Inferior parietal cortex (tissue), 1 donor: ENCODE measurements at regions not wholly inside any gene's neighbourhood (a gene's known extent, or its start where the extent isn't known, plus 50 kb on each side); places are given as distances from the start of the nearest gene placed in this dataset.
"Not testable (repeated sequence)": the region's sequence is repeated elsewhere in the genome, so short reads cannot be mapped to it uniquely, and the experiment has no call there.

Source experiments
- DNase-seq: peaks from one replicate; pipeline ENCODE4 v3.0.0-alpha.2; 2016; ENCODE audit errors: extremely low spot score

DNA sequence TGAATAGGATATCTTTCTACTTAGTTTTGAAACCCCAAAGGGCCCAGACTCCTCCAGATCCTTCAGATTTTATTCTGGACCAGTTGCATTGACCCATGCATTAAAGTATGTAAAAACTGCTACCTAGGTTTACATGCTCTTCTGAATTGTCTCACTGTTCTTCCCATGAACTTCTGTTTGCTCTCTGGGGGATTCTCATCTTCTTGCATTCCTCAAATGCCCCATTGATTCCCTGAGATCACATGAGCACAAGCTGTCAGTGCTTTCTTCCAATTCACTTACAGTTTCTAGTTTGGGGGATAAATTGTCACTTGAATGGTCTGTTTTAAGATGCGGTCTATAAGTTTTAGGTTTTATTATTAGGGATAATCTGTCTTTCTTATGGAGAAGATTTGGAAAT, 188.9 kb upstream of the KIF2B start:
- DNase-seq = no peak

DNA sequence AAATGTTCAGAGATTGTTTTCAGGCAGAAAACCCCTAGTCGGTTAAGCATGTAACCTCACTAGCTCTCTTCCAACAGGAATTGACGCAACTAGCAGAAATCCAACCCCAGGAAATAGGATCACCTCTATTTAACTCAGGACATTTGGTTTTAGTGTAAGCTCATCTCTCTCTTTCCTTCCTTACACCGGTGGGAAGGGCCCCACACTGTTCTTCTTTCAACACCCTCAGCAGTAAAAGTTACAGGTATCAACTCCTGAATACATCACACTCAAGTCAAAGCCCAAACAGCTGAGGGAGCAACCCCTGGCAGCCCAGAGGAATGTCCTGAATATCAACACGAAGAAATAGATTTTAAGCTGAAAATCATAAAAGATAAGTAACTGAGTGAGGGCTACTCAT, 191.2 kb upstream of the KIF2B start:
- DNase-seq = no peak

DNA sequence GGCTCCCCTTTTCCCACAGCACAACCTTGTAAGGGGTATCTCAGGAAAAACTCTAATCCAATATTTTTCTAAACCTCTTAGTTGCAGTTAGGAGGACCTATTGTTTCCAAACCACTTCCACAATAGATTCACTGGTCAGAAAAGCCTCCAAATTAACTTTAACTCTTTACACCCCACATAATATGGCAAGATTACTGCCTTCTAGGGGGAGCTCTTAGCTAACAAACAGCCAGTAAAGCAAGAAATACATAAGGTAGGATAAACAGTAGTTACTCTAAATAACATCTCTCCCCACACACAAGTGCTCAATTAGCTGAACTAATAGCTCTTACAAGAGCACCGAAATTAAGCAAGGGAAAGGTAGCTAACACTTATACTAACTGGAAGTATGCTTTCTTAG, 192.1 kb upstream of the KIF2B start:
- DNase-seq = no peak

DNA sequence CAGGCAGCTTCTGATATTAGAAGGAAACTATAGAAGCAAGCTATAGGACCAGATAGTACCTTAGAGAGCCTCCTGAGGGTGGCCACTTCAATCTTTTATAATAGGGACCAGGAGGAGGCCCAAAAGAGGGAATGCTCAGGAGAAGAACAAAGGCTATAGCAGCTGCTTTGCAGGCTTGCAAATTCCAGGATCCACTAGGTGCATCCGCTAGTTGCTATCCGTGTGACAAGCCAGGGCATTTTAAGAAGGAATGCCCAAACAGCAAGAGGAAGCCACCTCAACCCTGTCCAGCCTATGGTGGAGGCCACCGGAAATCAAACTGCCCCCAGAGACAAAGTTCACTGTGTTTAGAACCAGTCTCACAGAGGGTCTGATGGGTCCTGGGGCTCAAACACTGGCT, 192.6 kb upstream of the KIF2B start:
- DNase-seq = no peak

DNA sequence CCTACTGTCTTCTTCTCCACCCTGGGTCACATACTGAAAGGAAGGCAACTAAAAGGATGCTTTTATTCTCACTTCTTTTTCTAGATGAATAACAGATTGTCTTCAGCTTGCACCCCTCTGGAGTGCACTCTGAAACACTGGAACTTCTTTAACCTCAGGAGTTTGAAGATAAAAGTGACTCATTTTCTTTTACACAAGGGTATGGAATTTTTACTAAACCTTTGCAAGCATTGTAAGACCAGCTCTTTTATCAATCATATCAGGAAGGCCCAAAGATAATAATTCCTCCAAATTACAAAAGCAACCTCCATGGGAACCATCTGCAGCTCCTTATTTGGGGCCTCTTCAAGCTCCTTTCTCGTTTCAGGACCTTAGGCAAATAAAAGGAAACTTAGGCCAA, 193.5 kb upstream of the KIF2B start:
- no peak for DNase-seq

DNA sequence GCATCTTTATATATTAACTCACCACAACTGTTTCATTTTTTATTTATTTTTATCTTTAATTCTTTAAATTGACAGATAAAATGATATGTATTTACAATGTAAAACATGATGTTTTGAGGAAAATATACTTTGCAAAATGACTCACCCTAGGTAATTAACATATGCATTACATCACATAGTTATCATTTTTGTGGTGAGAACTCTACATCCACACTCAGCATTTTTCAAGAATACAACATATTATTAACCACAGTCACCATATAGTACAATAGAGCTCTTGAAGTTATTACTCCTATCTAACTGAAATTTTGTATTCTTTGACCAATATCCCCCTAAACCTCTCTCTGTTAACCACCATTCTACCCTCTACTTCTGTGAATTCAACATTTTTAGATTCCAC, 194.7 kb upstream of the KIF2B start:
- DNase-seq = no peak

DNA sequence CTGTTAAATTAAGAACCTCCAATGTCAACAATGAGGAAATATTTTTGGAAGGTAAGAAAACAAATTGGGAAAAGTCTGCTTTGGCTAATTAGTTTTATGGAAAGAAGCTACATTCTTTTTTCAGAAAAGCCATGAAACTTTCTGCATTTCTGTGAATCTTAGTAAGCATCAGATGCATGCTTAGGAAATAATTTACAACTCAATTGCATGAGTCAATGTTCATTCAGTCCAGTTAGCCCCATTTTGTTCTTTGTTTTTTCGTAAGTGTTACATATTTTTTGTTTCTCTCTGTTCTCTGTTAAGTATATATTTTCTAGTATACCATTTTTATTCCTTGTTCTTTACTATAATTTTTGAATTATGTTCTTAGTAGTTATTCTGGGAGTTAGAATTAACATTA, 195.2 kb upstream of the KIF2B start:
- no peak for DNase-seq

DNA sequence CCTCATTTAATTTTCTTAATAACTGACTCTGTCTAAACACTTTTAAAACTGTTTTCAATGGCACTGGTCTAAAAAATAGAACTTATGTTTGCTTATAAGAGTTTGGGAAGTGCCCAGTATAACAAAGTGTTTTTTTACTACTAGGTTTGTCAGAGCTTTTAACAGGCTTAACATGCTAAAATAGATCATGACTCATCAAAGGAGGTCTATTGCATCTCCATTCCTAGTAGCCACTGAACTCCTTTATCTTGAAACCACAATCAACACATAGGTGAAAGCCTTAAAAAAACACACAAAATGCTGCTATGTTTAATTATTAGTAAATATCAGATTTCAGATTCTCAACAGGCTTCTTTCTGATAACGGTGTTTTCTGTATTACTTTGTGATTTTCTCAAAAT, 196.4 kb upstream of the KIF2B start:
- no peak for DNase-seq

DNA sequence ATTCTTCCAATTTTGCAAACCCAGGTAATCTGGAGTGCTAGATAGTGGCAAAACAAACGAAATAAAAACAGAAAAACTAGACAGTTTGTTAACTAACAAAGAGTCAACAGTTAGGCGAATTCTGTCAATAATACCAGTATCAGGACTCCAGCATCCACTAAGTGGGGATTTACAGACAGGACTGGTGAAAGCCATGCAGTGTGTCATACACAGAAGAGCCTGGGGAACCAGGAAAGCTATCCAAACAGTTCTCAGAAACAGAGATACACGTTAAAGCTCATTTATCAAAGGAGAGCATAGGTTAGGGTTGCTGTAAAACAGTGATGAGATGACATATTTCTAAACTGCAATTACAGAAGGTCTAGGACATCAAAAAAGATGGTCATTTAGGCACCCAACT, 203.7 kb upstream of the KIF2B start:
- no peak for DNase-seq

DNA sequence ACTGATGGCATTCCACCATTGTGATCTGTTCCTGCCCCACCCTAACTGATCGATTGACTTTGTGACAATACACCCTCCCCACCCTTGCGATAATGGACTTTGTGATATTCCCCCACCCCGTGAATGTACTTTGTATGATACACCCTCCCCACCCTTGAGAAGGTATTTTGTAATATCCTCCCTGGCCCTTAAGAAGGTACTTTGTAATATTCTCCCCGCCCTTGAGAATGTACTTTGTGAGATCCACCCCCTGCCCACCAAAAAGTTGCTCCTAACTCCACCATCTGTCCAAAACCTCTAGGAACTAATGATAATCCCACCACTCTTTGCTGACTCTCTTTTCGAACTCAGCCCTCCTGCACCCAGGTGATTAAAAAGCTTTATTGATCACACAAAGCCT, 214.5 kb upstream of the KIF2B start:
- DNase-seq = not testable (repeated sequence)

DNA sequence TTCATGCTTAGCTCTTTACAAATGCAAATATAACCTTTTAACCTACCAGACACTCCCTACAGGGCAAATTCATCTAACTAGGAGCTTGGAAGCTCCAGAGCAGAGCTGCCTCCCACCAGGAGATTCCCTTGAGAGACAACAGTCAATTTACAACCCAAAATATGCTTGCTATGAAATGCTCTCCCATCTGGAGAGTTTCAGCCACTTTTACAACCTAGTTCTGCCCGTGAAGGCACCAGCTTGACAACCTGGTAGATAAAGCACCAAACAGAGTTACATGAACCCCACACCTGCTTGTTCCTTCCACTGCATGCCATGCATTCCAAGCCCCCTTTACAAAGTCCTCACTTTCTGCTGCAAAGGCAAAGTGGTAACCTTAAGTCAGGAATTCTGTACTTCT, 215.3 kb upstream of the KIF2B start:
- DNase-seq = no peak

DNA sequence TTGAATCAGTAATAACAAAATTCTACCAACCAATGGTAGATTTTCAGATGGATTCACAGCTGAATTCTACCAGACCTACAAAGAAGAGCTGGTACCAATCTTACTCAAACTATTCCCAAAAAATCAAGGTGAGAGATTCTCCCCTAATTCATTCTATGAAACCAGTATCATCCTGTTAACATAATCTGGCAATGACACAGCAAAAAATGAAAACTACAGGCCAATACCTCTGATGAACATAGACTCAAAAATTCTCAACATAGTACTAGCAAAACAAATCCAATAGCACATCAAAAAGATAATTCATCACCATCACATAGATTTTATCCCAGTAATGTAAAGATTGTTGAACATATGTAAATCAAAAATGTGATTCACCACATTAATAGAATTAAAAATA, 234.4 kb upstream of the KIF2B start:
- DNase-seq = no peak

DNA sequence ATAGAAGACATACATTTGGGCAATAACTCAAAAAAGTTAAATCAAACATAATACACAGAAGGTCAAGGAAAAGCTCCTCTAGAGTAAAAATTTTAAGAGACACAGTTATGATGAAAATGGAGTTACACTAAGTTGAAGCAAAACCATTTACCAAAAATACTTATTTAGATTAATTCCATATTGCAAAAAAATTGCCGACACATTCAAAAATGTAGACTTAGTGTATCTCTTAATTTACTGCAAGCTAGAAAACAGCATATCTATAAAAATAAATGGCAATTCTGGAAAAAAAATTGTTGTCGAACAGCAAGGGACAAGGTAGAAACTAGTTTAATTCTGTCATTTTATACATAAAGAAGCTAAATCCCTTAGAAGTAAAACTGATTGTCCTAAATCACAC, 248.7 kb upstream of the KIF2B start:
- no peak for DNase-seq

DNA sequence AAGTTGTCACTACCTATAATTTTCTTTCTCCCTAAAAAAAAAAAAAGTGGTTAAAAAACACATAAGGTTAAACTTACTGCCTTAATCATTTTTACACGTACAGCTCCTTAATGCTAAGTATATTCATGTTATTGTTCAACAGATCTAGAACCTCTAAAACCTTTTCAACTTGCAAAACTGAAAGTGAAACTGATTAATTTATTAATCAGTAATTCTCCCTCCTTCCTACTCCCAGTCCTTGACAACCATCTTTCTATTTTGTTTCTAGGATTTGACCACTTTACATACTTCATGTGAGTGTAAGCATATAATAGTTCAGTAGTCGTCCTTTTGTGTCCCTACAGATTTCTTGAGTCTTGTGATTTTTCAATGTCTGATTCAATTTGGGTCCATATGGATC, 251.4 kb upstream of the KIF2B start:
- DNase-seq = no peak

DNA sequence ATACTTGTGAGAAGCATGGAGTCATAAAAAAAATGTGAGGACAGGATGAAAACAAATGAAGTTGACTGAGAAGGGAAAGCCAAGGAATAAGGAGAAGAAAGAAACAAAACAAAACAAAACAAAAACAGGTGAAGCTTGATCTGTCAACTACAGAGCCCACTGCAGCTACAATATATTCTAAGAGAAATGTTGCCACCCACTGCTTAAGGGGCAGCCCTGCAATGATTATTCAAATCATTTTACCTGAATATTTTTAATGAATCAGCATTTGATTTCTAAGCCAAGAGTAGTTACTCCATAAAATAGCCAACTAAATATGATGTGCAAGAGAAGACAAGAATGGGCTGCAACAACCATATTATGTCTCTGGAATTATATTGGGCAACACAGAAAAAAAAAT, 252.0 kb upstream of the KIF2B start:
- no peak for DNase-seq

DNA sequence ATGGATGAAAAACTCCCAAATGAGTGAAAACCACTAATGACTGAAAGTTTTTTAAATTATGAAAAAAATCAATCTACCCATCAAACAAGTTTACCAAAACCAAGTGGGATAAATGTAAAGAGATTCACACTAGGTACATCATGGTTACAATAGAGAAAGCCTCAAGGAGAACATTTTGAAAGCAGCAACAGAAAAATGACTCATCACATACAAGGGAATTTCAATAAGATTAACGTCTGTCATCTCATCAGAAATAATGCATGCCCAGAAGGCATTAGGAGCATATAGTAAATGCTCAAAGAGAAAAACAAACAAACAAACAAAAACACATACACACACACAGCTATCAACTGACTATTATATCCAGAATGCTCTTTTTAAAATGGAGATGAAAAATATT, 261.8 kb upstream of the KIF2B start:
- DNase-seq = no peak

DNA sequence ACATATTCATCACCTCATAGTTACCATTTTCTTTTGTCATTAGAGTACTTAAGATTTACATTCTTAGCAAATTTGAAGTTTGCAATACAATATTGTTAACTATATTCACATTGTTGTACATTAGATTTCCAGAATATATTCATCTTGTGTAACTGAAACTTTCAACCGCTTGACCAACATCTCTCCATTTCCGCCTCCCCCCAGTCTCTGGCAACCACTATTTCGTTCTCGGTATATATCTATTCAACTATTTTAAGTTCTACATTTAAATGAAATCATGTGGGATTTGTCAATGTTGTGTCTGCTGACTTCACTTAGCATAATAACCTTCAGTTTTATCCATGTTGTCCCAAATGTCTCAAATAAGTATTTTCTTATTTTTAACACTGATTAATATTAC, 274.5 kb upstream of the KIF2B start:
- DNase-seq = no peak

DNA sequence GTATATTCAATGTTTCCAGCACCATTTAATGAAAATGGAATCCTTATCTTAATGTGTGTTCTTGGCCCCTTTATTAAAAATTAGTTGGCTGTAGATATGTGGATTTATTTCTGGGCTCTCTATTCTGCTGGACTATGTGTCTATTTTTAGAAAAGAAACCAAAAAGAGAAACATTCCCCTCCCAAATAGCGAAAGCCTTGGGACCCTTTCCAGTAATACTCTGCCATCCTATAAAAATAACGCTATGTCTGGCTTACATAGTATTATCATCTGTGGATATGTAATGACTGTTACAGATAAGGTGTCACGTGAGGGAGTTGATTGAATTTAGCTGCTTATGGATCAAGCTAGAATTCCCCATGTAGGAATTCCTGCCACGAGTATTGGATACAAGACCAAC, 279.3 kb upstream of the KIF2B start:
- DNase-seq = no peak

DNA sequence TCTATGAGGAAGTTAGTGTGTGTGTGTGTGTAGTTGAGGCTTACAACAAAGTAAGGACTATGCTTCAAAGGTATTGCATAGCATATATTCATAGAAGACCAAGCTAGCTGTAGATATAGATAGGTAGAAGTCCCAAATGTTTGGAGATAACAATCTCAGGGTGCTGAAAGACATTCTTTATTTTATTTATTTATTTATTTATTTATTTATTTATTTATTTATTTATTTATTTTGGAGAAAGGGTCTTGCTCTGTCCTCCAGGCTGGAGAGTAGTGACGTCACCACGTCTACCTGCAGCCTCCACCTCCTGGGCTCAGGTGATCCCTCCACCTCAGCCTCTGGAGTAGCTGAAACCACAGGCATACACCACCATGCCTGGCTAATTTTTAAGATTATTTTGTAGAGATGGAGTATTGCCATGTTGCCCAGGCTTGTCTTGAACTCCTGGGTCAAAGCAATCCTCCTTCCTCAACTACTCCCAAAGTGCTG, 284.6 kb upstream of the KIF2B start:
- no peak for DNase-seq

DNA sequence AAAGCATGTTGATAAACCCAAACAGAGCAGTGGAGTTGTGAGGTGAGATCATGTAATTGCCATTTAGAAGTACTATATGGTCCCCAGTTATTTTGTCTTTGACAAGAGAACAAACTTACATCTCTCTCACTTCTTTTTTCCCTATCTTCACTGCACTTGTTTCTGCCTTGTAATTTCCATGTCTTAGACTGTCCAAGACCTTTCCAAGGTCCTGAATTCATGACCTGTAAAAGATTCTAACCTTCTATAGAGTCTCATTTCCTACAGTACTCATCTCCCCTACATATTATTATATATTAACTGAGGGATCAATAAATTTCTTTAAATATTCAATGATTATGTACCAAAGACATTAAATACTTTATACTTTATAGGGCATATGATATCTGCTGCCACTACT, 295.3 kb upstream of the KIF2B start:
- DNase-seq = no peak

DNA sequence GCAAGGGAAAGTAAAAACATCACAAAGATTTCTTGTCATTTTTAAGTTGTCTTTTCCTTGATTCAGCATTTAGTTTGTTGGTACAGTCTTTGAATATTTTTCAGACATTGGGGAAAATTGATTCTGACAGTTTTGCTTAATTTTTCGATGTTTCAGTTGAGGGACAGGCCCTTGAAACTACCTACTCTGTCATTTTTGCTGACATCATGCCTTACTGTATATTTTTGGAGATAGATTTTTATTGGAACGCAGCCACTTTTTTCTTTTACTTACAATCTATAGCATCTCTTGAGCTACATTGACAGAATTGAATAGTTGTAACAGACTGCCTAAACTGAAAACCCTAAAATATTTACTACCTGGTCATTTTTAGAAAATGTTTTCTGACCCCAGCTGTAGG, 297.1 kb upstream of the KIF2B start:
- DNase-seq = no peak

DNA sequence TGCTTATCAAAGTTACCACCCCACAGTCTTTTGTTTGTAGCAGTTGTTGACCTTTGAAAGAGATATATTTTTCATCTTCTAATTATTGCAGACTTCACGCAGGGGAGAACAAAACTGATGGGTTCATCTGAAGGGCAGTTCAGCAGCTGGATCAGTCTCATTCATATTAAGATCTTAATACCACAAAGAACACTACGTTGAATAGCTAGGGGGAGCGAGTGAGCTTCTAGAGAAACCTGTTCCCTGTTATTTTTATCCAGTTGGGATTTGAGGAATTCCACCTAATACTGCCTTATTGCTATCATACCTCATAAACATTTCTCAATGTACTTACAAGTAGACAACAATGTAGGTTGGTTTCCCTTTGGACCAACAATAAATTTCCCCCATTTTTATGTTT, 306.1 kb upstream of the KIF2B start:
- DNase-seq = no peak

DNA sequence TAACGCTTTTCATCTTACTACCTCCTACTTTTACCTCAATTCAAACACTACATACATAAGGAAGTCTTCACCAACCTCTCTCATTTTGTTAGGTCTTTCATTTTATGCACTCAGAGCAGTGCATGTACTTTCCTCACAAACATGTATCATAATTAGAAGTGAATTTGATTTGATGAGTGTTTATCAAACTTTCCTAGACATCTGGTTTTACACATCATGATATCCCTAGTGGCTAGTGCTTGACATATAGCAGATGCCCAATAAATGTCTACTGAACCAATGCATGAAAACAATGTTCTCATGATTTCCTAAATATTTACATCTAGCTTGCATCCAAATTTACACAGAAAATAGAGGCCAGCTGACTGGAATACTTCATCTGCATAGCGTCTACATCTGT, 323.4 kb upstream of the KIF2B start:
- DNase-seq = no peak

DNA sequence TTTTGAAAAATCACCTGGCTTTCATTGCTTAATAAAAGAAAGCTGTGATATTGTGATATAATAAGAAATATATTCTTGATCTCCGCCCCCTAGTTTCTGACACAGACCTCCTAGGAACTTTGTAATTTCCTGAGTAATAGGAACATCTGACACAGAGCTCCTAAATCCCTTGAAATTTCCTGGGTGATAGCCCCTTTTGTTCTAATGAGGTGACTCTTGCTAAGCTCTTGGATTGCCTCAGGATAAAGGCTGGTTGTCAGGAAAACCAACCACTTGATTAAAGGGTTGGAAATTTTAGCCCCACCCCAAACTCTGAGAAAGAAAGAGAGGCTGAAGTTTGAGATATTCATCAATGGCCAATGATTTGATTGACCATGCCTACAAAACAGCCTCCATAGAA, 326.4 kb upstream of the KIF2B start:
- no peak for DNase-seq

DNA sequence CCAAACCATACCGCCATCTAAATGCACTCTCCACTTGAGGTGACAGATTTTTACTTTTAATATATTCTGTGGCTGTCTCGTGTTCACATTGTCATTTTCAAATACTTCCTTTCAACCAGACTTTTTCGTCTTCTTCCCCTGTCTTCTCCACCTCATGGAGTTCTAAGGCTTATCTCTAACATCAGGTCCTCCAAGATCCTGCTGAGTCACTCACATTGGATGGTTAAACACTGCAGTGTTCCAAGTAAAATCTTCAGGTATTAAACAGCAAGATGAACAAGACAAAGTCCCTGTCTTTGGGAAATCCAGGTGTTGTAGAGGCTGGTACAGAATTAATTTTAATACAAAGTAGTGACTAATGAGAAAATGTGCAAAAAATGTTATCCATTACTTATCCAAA, 330.2 kb upstream of the KIF2B start:
- DNase-seq = no peak
